NCI-H146 treated with DMSO at 0.1 percent for 48 hours (cell line): ENCODE measurements at regions not wholly inside any gene's neighbourhood (a gene's known extent, or its start where the extent isn't known, plus 50 kb on each side); places are given as distances from the start of the nearest gene placed in this dataset.
"Not testable (repeated sequence)": the region's sequence is repeated elsewhere in the genome, so short reads cannot be mapped to it uniquely, and the experiment has no call there.

Experiments used
- DNase-seq: peaks from one replicate; lab custom pipeline; 2025; ENCODE audit not compliant: unreplicated experiment; lab: John Stamatoyannopoulos, UW

- not testable (repeated sequence) for DNase-seq
Measured at GRCh38 chr10:6702833-6703232, 122.8 kb upstream of the PRKCQ start.

- DNase-seq = no peak
Measured at GRCh38 chr10:6702030-6702429, 122.0 kb upstream of the PRKCQ start.

GRCh38 chr10:6701289-6701688 lies 121.2 kb upstream of the PRKCQ start:
- no peak for DNase-seq

DNA sequence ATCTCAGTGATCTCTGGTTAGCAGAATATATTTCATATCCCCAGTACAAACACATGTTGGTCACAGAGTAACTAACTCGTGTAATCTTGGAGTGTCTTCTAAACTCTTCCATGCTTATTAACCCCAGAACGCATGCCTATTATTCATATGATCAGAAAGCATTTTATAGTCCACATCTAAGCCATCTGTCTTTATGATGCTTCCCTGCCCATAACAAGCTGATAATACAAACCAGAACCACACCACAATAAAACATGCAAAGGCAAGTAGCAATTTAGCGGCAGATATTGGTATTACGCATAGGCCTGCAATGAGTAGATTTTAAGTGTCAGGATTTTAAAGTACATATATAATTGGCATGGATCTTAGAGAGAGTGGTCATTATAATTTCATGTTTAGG lies 120.0 kb upstream of the PRKCQ start:
- DNase-seq = no peak

GRCh38 chr10:6699336-6699735 lies 119.3 kb upstream of the PRKCQ start:
- no peak for DNase-seq

- no peak for DNase-seq
Measured at GRCh38 chr10:6695519-6695918, 115.4 kb upstream of the PRKCQ start.

DNA sequence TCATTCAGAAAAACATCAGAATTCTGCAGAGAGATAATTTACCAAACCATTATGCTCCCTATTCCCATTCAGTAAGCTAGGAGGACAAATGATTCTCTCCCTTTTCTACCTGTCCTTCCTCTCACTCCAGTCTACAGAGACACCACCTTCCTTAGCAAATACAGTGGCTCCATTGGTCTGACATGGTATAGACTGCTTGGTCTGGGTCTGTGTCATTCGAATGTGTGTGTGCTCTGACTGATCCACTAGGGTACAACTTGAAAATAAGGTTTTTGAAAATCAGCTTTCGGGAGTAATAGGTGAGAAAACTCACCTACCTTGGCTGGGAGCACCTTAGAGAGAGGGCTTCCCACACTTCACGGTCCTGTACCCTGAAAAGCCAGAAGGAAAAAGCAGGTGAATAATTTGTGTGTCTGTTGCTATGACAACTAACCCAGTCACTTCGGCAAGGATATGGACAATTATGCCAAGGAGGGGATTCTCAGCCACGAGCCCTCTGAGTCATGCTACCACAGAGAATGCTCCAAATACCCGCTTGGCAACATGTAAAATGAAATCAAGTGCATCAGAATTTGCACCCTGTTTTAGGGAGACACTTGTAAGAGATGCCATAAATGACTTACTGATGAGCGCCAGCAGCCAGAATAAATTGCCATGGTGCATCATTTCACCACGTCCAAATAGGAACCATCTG lies 114.5 kb upstream of the PRKCQ start:
- DNase-seq = no peak

DNA sequence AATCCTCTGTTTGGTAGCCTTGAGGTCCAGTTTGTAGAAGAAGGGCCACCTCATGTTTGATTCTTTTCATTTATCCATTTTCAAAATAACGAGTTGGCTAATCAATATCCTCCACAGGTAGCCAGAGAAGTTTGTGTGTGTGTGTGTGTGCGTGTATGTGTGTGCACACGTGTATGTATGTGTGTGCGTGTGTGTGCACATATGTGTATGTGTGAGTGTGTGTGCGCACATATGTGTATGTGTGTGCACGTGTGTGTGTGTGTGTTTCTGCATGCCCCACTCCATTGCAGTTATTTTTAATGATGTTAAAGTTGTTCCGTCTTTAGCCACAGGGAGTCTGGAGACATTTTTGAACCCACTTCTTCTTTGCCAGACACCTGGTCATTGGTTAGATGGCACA lies 112.8 kb upstream of the PRKCQ start:
- no peak for DNase-seq

DNA sequence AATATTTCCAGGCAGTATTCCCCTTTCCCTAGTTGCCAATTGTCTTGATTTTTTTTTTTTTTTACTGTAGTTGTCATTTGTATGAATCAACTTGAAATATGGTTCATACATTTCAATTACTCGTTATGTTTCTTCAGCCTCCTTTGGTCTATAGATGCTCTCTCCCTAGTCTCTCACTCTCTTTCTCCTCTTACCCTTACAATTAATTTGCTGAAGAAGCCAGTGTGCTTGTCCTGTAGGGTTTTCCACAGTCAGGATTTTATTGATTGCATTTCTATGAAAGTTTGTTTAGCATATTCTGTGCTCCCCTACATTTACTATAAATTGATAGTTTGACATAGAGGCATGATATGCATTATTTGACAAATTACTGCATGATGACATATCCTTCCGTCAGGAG lies 112.0 kb upstream of the PRKCQ start:
- DNase-seq = no peak

DNA sequence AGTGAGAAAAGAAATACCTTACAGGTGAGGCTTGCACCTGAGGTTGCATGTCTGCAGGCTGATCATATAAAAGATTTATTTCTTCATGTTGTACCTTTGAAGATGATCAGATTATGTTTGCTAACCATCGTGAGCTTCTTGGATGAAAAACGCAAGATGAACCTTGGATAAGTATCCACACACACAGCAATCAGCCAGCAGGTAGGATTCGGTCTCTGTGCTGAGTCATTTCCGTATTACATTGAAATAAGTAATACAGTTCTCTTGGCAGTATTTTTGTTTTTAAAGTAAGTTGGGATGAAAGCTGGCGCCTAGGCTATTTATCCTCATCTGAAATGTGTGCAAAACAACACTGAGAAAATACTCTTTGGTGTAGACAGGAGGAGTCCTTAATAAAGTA lies 109.0 kb upstream of the PRKCQ start:
- no peak for DNase-seq

- DNase-seq = no peak
Measured at GRCh38 chr10:6680735-6681134, 100.7 kb upstream of the PRKCQ start.

- DNase-seq = no peak
Measured at GRCh38 chr10:6678956-6679355, 98.9 kb upstream of the PRKCQ start.

DNA sequence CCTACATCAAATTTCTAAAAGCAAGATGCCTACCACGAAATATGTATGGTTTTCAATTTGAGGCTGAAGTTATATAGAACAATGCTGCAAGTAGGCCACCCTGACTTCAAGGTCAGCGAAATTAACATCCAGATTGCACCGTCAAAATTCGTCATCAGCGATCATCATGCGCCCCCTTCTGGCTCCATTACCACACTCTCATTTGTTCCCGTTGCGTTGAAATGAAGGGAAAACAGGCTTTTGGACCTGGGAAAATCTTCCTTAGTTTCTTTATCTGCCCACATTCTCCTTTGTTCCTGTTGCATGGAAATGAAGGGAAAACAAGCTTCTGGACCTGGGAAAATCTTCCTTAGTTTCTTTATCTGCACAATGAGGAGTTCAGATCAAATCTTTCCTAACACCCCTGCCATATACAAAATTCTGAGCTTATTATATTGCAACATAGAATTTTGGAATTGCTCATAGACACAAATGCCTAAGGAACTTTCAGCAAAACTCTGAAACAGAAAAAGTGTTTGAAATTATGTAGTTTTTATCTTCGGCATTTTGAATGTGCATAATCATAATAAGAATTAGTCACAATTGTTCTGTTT lies 98.2 kb upstream of the PRKCQ start:
- DNase-seq = no peak

DNA sequence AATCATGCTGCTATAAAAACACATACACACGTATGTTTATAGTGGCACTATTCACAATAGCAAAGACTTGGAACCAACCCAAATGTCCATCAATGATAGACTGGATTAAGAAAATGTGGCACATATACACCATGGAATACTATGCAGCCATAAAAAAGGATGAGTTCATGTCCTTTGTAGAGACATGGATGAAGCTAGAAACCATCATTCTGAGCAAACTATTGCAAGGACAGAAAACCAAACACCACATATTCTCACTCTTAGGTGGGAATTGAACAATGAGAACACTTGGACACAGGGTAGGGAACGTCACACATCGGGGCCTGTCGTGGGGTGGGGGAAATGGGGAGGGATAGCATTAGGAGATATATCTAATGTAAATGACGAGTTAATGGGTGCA lies 97.1 kb upstream of the PRKCQ start:
- not testable (repeated sequence) for DNase-seq

- no peak for DNase-seq
Measured at GRCh38 chr10:6674291-6674690, 94.2 kb upstream of the PRKCQ start.

GRCh38 chr10:6671976-6672375 lies 91.9 kb upstream of the PRKCQ start:
- DNase-seq = no peak

- peak; percentile 18 for DNase-seq
Measured at GRCh38 chr10:6669269-6669859, 89.3 kb upstream of the PRKCQ start.

GRCh38 chr10:6667679-6668270 lies 87.7 kb upstream of the PRKCQ start:
- DNase-seq = no peak

DNA sequence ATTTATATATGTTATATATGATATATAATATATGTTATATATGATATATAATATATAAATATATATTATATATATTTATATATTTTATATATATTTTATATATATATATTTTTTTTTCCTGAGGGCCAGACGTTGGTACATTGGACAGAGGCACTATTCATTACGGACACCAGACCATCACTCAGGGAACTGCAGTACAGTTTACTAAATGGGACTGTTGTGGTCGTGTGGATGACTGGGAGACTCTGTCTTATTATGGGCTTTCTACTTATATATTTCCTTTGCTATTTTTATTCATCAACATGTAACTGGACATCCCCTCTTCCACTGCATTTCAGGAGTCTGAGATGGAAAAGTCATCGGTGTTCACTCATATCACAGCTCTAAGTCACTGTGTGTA lies 87.1 kb upstream of the PRKCQ start:
- no peak for DNase-seq

GRCh38 chr10:6665847-6666246 lies 85.8 kb upstream of the PRKCQ start:
- DNase-seq = no peak

GRCh38 chr10:6660460-6660859 lies 80.4 kb upstream of the PRKCQ start:
- no peak for DNase-seq

DNA sequence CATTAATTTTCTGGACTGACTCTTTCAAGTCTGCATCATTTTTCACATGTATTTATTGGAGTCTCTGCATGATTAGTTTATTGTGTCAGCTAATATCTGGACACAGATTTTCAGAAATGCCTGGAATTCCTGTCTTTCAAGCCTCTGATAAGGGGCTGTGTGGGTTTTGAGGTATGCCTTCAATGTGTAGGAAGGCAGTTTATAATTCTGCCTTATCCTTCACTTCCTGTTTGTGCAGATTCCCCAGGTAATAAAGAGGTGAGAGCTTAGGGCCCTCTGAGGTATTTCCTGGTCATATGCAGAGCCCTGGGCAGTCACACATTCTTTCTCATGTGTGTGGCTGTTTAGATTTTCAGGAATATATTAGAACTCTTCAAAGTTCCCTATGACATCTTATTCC lies 79.4 kb upstream of the PRKCQ start:
- DNase-seq = no peak
